ENCODE measurements at regions not wholly inside any gene's neighbourhood (a gene's known extent, or its start where the extent isn't known, plus 50 kb on each side); places are given as distances from the start of the nearest gene placed in this dataset.
"Not testable (repeated sequence)": the region's sequence is repeated elsewhere in the genome, so short reads cannot be mapped to it uniquely, and the experiment has no call there.

- TF ChIP-seq POLR2AphosphoS5, CTCF, POLR2A (IDR thresholded peaks at IDR 0.05): not testable (repeated sequence)
Measured at GRCh38 chr3:75590382-75590781, 73.7 kb upstream of the FRG2C start.

All from prostate gland (tissue), 2 donors.